H9 (cell line): ENCODE measurements at regions not wholly inside any gene's neighbourhood (a gene's known extent, or its start where the extent isn't known, plus 50 kb on each side); places are given as distances from the start of the nearest gene placed in this dataset.
A peak's percentile ranks its signal among the peaks of the same experiment; 100 is the strongest.

ENCODE experiments used
- DNase-seq: peaks from one replicate; pipeline ENCODE4 v3.0.0-alpha.2; 2017
- H2AFZ ChIP-seq: one replicate; pipeline ENCODE4 v1.6.1; 2013; ENCODE audit warnings: mild to moderate bottlenecking, low read length, control low read depth, moderate library complexity
- H2AK5ac ChIP-seq: 2 replicates; pipeline ENCODE4 v1.6.1; 2013; ENCODE audit warnings: low read length, control low read depth, mixed read lengths; ENCODE audit not compliant: insufficient read length
- H2BK120ac ChIP-seq: one replicate; pipeline ENCODE4 v1.6.1; 2013; ENCODE audit warnings: low read depth, mild to moderate bottlenecking, low read length, control low read depth, inconsistent platforms; ENCODE audit not compliant: poor library complexity, severe bottlenecking
- H2BK12ac ChIP-seq: 2 replicates; pipeline ENCODE4 v1.6.1; 2013; ENCODE audit warnings: low read length, control low read depth, mixed read lengths, low read depth; ENCODE audit not compliant: insufficient read length
- H2BK15ac ChIP-seq: 2 replicates; pipeline ENCODE4 v1.6.1; 2013; ENCODE audit warnings: low read depth, low read length, control low read depth
- H2BK20ac ChIP-seq: one replicate; pipeline ENCODE4 v1.6.1; 2013; ENCODE audit warnings: low read depth, mild to moderate bottlenecking, low read length, control low read depth, inconsistent platforms; ENCODE audit not compliant: poor library complexity, severe bottlenecking
- H2BK5ac ChIP-seq: 2 replicates; pipeline ENCODE4 v1.6.1; 2013; ENCODE audit warnings: low read length, control low read depth, mixed read lengths; ENCODE audit not compliant: insufficient read length
- H3K14ac ChIP-seq: 2 replicates; pipeline ENCODE4 v1.6.1; 2013; ENCODE audit warnings: low read length, control low read depth; ENCODE audit not compliant: insufficient read depth
- H3K18ac ChIP-seq: 2 replicates; pipeline ENCODE4 v1.6.1; 2013; ENCODE audit warnings: low read depth, mild to moderate bottlenecking, mixed read lengths, low read length, control low read depth; ENCODE audit not compliant: insufficient read length
- H3K23ac ChIP-seq: 2 replicates; pipeline ENCODE4 v1.6.1; 2013; ENCODE audit warnings: low read length, control low read depth, mixed read lengths, low read depth; ENCODE audit not compliant: insufficient read length
- H3K23me2 ChIP-seq: 2 replicates; pipeline ENCODE4 v1.6.1; 2013; ENCODE audit warnings: low read depth, mild to moderate bottlenecking, mixed read lengths, low read length, control low read depth; ENCODE audit not compliant: insufficient read length, poor library complexity, severe bottlenecking
- H3K27ac ChIP-seq: 2 replicates; pipeline ENCODE4 v1.5.1; 2013; ENCODE audit warnings: low read length, control low read depth, mixed read lengths, low read depth; ENCODE audit not compliant: insufficient read length
- H3K27me3 ChIP-seq: 2 replicates; pipeline ENCODE4 v1.6.1; 2013; ENCODE audit warnings: low read length, control low read depth, inconsistent platforms; ENCODE audit not compliant: insufficient read depth
- H3K4ac ChIP-seq: 2 replicates; pipeline ENCODE4 v1.6.1; 2013; ENCODE audit warnings: low read depth, mild to moderate bottlenecking, control low read depth, inconsistent platforms, low read length, moderate library complexity
- H3K4me1 ChIP-seq: 2 replicates; pipeline ENCODE4 v1.6.1; 2013; ENCODE audit warnings: low read length, control low read depth, inconsistent platforms; ENCODE audit not compliant: insufficient read depth
- H3K4me2 ChIP-seq: 2 replicates; pipeline ENCODE4 v1.6.1; 2013; ENCODE audit warnings: low read length, control low read depth, mixed read lengths; ENCODE audit not compliant: insufficient read length, insufficient read depth
- H3K56ac ChIP-seq: 2 replicates; pipeline ENCODE4 v1.6.1; 2013; ENCODE audit warnings: low read depth, mild to moderate bottlenecking, mixed read lengths, low read length, control low read depth; ENCODE audit not compliant: insufficient read length
- H3K79me1 ChIP-seq: 2 replicates; pipeline ENCODE4 v1.6.1; 2013; ENCODE audit warnings: low read depth, mild to moderate bottlenecking, moderate library complexity, low read length, control low read depth, inconsistent platforms; ENCODE audit not compliant: insufficient read depth, poor library complexity, severe bottlenecking
- H3K79me2 ChIP-seq: 2 replicates; pipeline ENCODE4 v1.6.1; 2013; ENCODE audit warnings: low read length, control low read depth, inconsistent platforms; ENCODE audit not compliant: insufficient read depth
- H3K9ac ChIP-seq: 2 replicates; pipeline ENCODE4 v1.6.1; 2013; ENCODE audit warnings: low read length, control low read depth, mixed read lengths; ENCODE audit not compliant: insufficient read length; ENCODE audit errors: extremely low read depth
- H3K9me3 ChIP-seq: one replicate; pipeline ENCODE4 v1.6.1; 2013; ENCODE audit warnings: low read depth, low read length, inconsistent platforms; ENCODE audit not compliant: control insufficient read depth
- H3T11ph ChIP-seq: one replicate; pipeline ENCODE4 v1.6.1; 2013; ENCODE audit warnings: mild to moderate bottlenecking, low read length, control low read depth, inconsistent platforms
- H4K20me1 ChIP-seq: one replicate; pipeline ENCODE4 v1.6.1; 2013; ENCODE audit not compliant: control insufficient read depth, insufficient read length, insufficient read depth
- H4K5ac ChIP-seq: 2 replicates; pipeline ENCODE4 v1.6.1; 2013; ENCODE audit warnings: low read depth, mild to moderate bottlenecking, mixed read lengths, low read length, control low read depth; ENCODE audit not compliant: insufficient read length
- H4K8ac ChIP-seq: replicated peaks from 2 replicates; pipeline ENCODE4 v1.6.1; 2013; ENCODE audit warnings: low read length, control low read depth, mixed read lengths, low read depth; ENCODE audit not compliant: insufficient read length
- H4K91ac ChIP-seq: 2 replicates; pipeline ENCODE4 v1.6.1; 2013; ENCODE audit warnings: low read depth, mild to moderate bottlenecking, moderate library complexity, mixed read lengths, low read length, control low read depth; ENCODE audit not compliant: insufficient read length
- H3K27ac Mint-ChIP-seq, 3 experiments: 2 replicates in 2 of 3; 3 replicates in 1 of 3; pipeline ENCODE4 v1.8.0; 2020 to 2021; ENCODE audit warnings: mixed read lengths in 3 of 3, mild to moderate bottlenecking in 1 of 3, moderate library complexity in 1 of 3
- H3K27me3 Mint-ChIP-seq: 2 replicates; pipeline ENCODE4 v1.8.0; 2021; ENCODE audit warnings: low read depth, mild to moderate bottlenecking, moderate library complexity, mixed read lengths
- H3K36me3 Mint-ChIP-seq, 3 experiments: 2 replicates in 2 of 3; 3 replicates in 1 of 3; pipeline ENCODE4 v1.8.0; 2020 to 2021; ENCODE audit warnings: low read depth in 3 of 3, mixed read lengths in 3 of 3; ENCODE audit not compliant: insufficient read depth in 1 of 3
- H3K4me1 Mint-ChIP-seq, 2 experiments: 2 replicates each; pipeline ENCODE4 v1.8.0; 2020; ENCODE audit warnings: mixed read lengths in 2 of 2
- H3K4me3 Mint-ChIP-seq, 2 experiments: 2 replicates in 1 of 2; 3 replicates in 1 of 2; pipeline ENCODE4 v1.8.0; 2020 to 2021; ENCODE audit warnings: mild to moderate bottlenecking in 2 of 2, mixed read lengths in 2 of 2, moderate library complexity in 1 of 2
- H3K9me3 Mint-ChIP-seq, 2 experiments: 2 replicates in 1 of 2; 3 replicates in 1 of 2; pipeline ENCODE4 v1.8.0; 2020; ENCODE audit warnings: mild to moderate bottlenecking in 2 of 2, mixed read lengths in 2 of 2, moderate library complexity in 1 of 2
- CTCF ChIP-seq: fragments of 200-600 bp; sonication (generic); conservative IDR thresholded peaks from 3 replicates; pipeline ENCODE4 v1.8.0; 2021; ENCODE audit warnings: antibody characterized with exemption, mild to moderate bottlenecking
- WGBS: extraction: QIAGEN DNeasy Blood & Tissue Kit; methylation state at CpG from one replicate; pipeline ENCODE4 v1.1.7; 2013; ENCODE audit warnings: missing lambda C conversion rate, low lambda C conversion rate, mixed read lengths; ENCODE audit not compliant: insufficient read length; ENCODE audit errors: extremely low coverage; 5-methylcytosine and 5-hydroxymethylcytosine counted together

GRCh38 chr11:115624065-115624464 is 119.8 kb upstream of the CADM1 start:
- Mint-ChIP-seq H3K4me3 (no peak overlapping the region), H3K27ac (no peak overlapping the region), H3K36me3 (no peaks in the 10 kb centered on the region), H3K9me3 (no peaks in the 10 kb centered on the region), H3K4me1 (peaks cover 0 to 12% of the 10 kb centered on the region in 2 experiments; a peak in 2 of 4 replicates), H3K27me3 (peaks cover 21% of the 10 kb centered on the region)
- Histone ChIP-seq H2BK15ac (no peak overlapping the region), H3K18ac (no peak overlapping the region), H3K4ac (no peak overlapping the region), H3K9me3 (no peaks in the 10 kb centered on the region), H4K8ac (no peak overlapping the region), H3K4me2 (no peak overlapping the region), H3K9ac (no peak overlapping the region), H2BK12ac (no peak overlapping the region), H3K56ac (no peak overlapping the region), H3K27ac (no peak overlapping the region), H3K14ac (no peak overlapping the region), H3K27me3 (no peaks in the 10 kb centered on the region), H3K23ac (no peak overlapping the region), H3K4me1 (no peaks in the 10 kb centered on the region), H4K5ac (no peak overlapping the region), H3K79me2 (no peaks in the 10 kb centered on the region), H3T11ph (no peak overlapping the region), H3K79me1 (no peaks in the 10 kb centered on the region), H4K91ac (no peak overlapping the region), H2BK5ac (no peak overlapping the region), H2BK20ac (no peak overlapping the region), H2BK120ac (no peak overlapping the region), H3K23me2 (no peaks in the 10 kb centered on the region), H2AK5ac (no peak overlapping the region), H2AFZ (no peak overlapping the region), H4K20me1 (no peaks in the 10 kb centered on the region)
- 0 out of 3 replicates have a peak, but pooled peaks have one; percentile 15 for TF ChIP-seq CTCF
- no peak for DNase-seq
- no CpG with 5 or more reads among the region's 7 CpGs for WGBS
